GM21619 (cell line): ENCODE measurements at regions not wholly inside any gene's neighbourhood (a gene's known extent, or its start where the extent isn't known, plus 50 kb on each side); places are given as distances from the start of the nearest gene placed in this dataset.
"Not testable (repeated sequence)": the region's sequence is repeated elsewhere in the genome, so short reads cannot be mapped to it uniquely, and the experiment has no call there.

Experiments used
- ATAC-seq: cut with Tn5 transposase; IDR thresholded peaks from one replicate; pipeline ENCODE4 v1.9.1; 2021; ENCODE audit not compliant: unreplicated experiment

DNA sequence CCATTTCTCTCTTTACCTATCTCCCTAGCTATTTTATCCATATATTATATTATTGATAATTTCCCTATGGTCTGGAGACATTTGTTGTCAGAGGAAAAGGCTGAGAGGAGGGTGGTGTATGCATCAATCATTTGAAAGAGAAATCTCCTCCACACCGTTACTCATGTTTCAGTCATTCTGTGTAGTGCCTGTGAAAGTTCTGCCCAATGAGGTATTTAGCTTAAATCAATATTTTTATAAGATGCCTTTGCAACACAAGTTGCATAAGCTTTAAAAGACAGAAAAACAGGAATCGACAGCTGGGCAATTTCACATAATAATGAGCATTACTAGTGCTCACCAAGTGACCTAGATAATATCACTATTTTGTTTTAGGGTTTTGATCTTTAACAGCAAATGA is 363.7 kb upstream of the FSIP2 start:
- ATAC-seq, result no peak

DNA sequence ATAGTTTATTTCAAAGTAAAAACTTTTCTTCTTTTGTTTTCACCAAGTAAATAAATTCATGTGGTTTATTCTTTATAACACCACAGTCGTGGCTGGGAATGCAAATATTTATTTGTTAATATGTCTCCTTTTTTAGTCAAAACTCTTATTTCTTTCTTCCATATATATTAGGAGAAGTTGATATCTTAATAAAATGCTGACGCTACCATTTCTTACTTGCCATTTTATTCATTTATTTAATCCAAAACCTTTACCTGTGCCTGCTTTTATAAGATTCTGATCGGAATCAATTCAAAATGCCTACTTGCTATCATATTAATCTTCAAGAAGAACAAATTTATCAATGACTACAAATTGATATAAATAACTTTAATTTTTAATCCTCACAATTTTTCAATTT is 362.9 kb upstream of the FSIP2 start:
- no peak for ATAC-seq

DNA sequence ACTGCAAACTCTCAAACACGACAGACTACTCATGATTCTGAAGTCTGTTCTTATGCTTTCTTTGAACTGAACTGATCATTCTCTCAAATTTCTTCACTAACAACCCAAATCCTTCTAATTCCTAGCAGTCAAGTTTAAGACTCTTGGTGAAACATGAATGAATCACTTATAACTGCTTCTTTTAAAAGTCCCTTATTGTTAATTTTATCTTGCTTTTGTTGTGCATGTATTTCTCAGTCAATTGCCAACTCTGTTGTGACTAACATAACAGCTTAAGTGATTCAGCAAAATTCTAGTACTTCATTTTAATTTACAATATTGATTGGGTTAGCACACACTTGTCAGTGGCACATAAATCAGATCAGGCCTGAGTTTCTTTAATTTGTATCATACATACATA is 357.0 kb upstream of the FSIP2 start:
- no peak for ATAC-seq

DNA sequence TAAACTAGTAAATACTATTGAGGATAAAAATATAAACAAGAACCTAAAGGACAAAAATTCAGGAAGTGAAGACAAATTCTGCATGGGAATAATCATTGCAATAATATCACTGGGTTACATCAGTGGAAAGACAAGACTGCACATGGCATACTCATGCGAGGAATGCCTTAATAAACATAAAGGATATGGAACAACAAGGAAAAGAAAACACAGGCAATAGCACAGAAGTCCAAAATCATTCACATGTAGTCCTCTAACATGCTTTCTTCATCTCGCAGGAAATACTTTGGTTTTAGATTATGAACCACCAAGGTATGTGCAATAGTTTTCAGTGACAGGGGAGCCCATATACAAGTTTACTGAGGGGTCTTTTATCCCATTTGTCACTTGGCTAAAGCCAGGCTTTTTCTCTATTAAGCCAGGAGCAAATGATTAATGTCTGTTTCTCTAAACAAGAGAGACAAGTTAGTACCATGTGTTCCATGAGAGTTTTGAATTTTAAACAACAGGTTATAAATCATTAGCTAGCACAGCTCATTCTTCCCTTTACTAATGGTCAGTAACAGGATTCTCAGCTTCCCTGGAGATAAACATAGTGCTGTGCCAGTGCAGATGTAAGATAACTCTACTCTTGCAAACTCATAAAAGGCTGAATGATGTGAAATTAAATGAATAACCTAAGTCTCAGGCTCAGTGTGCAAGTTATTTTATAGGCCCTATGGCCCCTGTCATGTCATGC is 353.6 kb upstream of the FSIP2 start:
- ATAC-seq, result no peak

DNA sequence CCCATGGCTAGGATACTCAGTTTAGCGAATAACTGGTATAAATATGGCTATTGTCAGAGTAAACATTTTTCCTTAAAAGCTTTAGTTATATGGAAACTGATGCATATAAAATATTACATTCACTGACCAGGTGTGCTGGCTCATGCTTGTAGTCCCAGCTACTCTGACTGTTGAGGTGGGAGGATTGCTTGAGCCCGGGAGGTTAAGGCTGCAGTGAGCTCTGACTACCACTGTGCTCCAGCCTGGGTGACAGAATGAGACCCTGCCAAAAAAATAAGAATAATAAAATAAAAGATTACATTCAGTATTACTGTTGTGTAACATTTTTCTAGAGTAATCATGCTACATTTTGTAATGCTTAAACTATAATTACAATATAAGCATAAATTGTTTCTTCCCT is 350.4 kb upstream of the FSIP2 start:
- no peak for ATAC-seq

DNA sequence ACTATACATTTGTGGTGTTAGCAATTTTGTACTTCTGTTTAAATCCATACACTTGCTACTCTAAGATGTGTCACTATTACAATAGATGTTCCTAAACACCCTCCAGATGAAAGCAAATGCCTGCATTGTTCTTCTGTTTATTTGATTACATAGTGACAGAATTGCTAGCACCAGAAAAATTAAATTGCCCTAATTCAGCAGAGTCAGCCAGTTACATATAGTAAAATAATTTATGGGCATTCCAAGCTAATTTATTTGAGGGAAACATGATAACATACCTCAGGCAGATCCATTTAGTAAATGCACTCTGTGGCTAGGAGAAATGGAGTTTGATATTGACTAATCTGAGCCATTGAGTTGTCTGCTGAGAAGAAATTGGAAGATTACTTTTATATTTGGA is 347.1 kb upstream of the FSIP2 start:
- ATAC-seq, result no peak

DNA sequence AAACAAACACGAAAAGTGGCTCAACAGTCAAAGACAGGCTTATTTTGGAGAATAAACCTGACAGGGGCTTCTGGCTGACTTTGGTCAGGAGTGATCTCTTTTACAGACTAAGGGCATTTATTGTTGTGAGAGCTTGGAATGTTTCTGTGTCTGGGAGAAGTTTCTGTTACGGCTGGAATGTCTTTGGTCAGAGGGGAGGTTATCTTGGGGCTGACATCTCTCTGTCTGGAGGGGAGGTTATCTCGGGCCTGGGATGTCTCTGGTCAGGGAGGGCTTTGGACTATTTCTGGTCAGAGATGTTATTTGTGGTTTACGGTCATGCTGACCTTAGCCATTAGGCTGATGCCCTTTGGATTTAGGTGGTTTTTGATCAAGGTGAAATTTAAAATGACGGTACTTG is 345.5 kb upstream of the FSIP2 start:
- no peak for ATAC-seq

DNA sequence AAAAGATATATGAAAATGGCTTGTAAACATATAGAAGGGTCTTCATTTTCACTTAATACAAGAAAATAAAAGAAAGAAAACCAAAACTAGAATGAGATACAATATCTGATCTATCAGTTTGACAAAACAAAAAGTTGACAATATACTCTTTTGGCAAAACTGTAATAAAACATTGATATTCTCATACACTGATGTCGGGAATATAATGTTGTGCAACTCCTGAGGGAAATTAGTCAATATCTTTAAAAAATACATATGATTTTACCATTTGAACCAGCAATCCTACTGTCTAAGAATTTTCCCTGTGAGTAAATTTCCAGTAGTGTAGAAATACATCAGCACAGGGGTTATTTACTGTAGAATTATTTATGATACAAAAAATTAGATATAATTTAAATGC is 336.1 kb upstream of the FSIP2 start:
- ATAC-seq, result no peak

DNA sequence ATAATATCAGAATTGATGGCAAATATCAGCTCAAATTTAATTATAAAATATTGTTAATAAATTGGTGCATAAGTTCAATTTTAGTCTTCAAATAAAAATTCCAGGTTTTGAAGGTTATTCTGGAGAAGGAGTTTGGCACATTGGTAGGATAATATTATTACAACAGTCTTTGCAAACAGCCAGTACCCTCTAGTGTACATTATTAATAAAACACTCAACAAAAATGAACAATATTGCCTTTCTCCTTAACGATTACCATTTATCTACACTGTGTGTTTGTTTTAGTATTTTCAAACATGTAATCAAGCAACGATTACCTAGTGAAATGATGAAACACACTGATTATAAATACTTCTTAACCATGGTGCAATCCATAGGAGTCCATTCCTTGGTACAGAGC is 334.0 kb upstream of the FSIP2 start:
- no peak for ATAC-seq

DNA sequence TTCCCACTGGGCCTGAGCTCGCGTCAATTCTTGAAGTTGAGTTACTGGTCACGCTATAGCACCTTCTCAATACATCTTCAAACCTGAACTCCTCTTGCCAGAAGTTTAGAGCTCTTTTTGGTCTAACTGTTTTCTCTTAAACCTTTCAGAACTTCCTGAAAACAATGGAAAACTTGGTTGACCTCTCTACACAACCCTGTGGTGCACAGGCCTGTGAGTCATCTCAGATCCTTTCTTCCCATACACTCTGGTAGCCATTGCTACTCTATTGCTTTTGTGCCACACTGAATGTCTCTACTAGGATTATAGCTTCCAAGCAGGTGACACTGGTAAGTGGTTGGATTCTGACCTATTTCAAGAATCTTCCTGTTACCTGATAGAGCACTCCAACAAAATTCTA is 321.5 kb upstream of the FSIP2 start:
- ATAC-seq, result no peak

DNA sequence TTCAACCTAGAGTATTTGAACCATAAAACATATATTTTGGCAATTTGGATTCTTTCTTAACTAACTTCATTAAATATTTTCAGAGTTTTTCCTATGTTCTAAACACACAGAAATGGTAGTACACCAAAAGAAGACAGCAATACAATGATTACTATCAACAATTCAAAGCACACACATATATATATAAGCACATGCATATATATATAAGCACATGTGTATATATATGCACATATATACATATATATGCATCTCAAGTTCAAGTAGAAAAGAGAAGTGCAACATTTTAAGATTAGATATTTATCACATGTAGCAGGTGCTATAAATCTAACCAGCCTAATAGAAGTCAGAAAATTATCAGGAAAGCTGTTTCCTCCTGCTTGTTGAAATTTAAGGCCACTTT is 320.9 kb upstream of the FSIP2 start:
- no peak for ATAC-seq

DNA sequence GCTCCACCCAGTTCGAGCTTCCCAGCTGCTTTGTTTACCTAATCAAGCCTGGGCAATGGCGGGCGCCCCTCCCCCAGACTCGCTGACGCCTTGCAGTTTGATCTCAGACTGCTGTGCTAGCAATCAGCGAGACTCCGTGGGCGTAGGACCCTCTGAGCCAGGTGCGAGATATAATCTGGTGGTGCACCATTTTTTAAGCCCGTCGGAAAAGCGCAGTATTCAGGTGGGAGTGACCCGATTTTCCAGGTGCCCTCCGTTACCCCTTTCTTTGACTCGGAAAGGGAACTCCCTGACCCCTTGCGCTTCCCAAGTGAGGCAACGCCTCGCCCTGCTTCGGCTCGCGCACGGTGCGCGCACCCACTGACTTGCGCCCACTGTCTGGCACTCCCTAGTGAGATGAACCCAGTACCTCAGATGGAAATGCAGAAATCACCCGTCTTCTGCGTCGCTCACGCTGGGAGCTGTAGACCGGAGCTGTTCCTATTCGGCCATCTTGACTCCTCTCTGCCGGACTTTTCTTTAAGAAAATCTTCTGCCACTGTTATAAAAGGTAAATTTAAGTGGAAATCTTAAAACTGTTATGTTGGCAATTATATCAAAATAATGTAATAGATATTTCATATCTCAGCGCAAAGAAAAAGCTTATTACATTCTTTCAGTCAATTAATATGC is 313.5 kb upstream of the FSIP2 start:
- ATAC-seq, result not testable (repeated sequence)

DNA sequence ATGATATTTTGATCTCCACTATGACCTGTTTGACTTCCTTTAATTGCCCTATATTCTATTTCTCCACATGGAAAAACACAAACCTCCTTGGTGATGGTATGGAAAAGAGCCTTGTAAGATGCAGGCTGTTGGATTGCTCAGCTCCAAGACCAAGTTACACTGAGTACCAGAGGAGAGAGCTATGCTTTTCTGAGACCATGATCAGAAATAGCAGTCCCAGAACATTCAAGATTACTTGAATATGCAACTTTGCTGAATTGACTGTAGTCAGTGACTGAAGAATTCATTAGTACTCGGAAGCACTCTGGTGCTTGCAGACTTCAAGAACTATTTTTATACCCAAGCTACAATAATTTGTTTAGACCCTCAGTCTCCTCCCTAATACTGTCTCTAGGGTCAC is 310.6 kb upstream of the FSIP2 start:
- ATAC-seq, result no peak

DNA sequence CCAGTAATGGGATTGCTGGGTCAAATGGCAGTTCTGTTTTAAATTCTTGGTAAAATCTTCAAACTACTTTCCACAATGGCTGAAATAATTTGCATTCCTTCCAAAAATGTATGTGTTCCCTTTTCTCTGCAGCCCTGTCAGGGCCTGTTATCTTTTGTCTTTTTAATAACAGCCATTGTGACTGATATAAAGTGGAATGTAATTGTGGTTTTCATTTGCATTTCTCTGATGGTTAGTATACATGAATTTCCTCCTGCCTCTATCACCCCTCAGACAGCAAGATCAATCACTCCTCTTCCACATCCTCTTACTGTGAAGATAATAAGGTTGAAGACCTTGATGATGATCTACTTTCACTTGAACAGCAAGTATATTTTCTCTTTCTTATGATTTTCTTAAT is 304.8 kb upstream of the FSIP2 start:
- no peak for ATAC-seq

DNA sequence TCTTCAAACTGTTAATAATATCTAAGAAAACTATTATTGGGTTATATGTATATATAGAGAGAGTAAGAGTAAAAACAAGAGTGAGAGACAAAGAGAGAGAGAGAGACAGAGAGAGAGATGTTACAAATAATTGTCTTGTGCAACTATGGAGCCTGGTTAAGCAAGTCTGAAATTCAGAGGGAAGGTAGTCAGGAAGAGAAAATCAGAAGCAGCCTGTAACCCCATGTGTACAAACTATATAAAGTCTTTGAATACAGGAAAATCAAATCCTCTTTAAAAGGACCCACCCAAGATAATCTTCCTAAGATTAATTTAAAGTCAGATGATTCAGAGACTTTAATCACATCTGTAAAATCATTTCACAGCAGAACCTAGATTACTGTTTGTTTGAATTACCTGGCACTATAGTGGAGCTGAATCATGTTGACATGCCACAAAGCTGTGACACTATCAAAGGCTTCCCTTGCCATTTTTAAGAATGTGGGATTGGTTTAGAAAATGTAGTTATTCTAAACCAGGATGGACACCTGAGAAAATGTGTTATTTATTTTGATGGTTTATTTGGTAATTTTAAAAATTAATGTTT is 301.7 kb upstream of the FSIP2 start:
- ATAC-seq, result no peak

DNA sequence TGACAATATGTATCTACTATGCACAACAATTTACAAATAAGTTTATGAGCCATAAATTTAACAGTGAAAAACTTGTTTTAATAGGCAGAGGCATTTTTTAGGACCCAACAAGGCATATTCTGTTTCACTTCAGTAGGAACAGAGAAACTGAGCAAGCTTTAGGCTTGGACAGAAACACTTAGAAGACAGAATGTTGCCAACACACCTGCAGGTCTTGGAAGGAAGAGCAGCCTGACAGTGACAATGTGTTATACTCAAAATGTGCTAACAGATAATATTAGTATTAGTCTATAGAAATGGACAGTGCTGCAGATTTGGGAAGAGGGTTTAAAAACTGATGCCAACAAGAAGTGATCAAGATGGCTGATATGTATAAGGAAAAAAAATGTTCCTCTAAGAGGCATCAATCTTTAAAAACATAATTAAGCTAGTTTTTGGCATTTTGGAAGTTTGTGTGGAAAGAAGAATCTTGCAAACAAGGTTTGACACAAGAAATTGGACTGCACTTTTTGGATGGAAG is 297.1 kb upstream of the FSIP2 start:
- no peak for ATAC-seq

DNA sequence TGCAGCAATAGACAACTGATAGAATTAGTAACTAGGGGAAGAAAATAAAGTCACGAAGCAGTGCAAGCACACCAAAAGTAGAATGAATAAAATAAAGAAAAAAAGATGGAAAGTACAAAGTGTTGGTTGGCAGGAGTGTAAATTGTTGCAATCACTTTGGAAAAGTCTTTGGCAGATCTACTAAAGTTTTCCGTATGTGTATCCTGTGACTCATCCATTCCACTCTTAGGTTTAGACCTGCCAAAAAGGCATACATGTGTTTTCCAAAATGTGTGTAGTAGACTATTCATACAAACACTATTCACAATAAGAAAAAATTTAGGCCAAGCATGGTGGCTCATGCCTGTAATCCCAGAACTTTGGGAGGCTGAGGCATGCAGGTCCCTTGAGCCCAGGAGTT is 282.1 kb upstream of the FSIP2 start:
- no peak for ATAC-seq

DNA sequence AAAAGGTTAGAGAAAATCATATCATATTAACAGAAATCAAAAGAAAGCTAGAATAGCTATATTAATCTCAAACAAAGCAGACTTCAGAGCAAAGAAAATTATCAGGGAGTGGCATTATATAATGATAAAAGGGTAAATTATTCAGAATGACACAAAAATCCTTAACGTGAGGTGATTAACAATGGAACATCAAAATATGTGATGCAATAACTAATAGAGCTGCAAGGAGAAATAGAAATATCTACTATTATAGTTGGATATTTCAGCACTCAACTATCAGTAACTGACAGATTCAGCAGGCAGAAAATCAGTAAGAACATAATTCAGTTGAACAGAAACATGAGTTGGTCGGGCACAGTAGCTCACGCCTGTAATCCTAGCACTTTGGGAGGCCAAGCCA is 275.1 kb upstream of the FSIP2 start:
- no peak for ATAC-seq

DNA sequence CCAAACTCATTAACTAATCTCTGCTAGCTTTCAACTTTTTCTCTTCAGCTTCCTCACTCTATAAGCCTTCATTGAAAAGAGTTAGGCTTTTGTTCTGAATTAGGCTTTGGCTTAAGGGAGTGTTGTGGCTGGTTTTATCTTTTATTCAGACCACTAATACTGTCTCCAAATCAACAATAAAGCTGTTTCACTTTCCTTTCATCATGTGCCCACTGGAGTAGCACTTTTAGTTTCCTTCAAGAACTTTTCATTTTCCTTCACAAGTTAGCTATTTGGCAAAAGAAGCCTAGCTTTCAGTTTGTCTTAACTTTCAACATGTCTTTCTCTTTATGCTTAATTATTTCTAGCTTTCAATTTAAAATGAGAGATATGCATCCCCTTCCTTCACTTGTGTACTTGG is 271.7 kb upstream of the FSIP2 start:
- peak; percentile 51 for ATAC-seq

DNA sequence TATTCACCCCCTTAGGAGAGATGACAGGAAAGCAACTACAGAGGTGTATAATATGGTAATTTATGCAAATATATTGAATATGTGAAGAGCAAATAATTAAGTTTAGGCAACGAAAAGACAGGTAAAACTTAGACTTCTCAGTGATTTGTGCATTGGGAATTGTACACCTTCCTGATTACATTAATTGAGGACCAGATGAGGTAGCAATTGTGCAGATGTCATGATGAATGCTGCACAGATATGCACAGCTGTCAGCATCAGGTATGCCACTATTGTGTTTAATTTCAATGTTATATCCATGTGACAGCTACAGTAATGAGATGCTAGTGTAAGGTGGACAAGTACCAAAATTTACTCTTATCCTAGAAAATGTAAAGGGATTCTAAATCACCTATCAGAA is 267.2 kb upstream of the FSIP2 start:
- no peak for ATAC-seq

DNA sequence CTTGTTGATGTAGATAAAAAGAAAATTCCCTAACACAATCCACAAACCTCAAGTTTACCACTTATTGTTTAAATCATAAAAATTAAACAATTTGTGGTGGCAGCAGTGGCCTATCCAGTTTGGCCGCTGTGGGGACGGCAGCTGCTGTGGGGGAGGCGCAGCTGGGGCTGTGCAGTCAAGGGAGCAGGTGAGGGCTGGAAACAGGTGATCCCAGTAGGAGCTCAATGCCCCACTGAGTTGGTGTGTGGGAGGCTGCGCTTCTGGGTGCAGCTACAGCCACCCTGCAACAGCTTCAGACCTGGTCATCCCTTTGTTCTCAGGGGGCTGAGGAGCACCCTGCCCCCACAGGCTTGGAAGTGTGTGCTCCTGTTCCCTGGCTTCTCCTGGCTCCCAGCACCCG is 266.0 kb upstream of the FSIP2 start:
- no peak for ATAC-seq

DNA sequence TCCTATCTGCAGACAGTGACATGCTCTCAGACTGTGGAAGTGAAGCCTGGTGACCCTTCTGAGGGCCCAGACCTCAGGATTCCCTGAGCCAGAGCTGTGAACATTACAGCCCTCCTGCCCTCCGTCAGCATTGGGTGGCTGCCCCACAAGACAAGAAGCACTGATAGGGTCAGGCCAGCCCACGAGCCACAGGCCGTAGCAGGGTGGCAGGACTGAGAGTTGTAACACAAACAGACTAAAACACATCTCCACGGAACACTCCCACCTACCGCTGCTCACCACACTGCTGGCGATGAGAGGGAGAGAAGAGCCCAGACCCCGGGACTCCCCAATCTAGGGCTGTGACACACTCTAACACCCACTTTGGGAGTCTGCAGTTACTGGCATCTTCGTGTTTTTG is 264.8 kb upstream of the FSIP2 start:
- ATAC-seq, result no peak
